H9 (cell line): ENCODE measurements at regions not wholly inside any gene's neighbourhood (a gene's known extent, or its start where the extent isn't known, plus 50 kb on each side); places are given as distances from the start of the nearest gene placed in this dataset.
"Not testable (repeated sequence)": the region's sequence is repeated elsewhere in the genome, so short reads cannot be mapped to it uniquely, and the experiment has no call there.

ENCODE experiments used
- DNase-seq: peaks from one replicate; pipeline ENCODE4 v3.0.0-alpha.2; 2017
- H2AFZ ChIP-seq: one replicate; pipeline ENCODE4 v1.6.1; 2013; ENCODE audit warnings: mild to moderate bottlenecking, low read length, control low read depth, moderate library complexity
- H2AK5ac ChIP-seq: 2 replicates; pipeline ENCODE4 v1.6.1; 2013; ENCODE audit warnings: low read length, control low read depth, mixed read lengths; ENCODE audit not compliant: insufficient read length
- H2BK120ac ChIP-seq: one replicate; pipeline ENCODE4 v1.6.1; 2013; ENCODE audit warnings: low read depth, mild to moderate bottlenecking, low read length, control low read depth, inconsistent platforms; ENCODE audit not compliant: poor library complexity, severe bottlenecking
- H2BK12ac ChIP-seq: 2 replicates; pipeline ENCODE4 v1.6.1; 2013; ENCODE audit warnings: low read length, control low read depth, mixed read lengths, low read depth; ENCODE audit not compliant: insufficient read length
- H2BK15ac ChIP-seq: 2 replicates; pipeline ENCODE4 v1.6.1; 2013; ENCODE audit warnings: low read depth, low read length, control low read depth
- H2BK20ac ChIP-seq: one replicate; pipeline ENCODE4 v1.6.1; 2013; ENCODE audit warnings: low read depth, mild to moderate bottlenecking, low read length, control low read depth, inconsistent platforms; ENCODE audit not compliant: poor library complexity, severe bottlenecking
- H2BK5ac ChIP-seq: 2 replicates; pipeline ENCODE4 v1.6.1; 2013; ENCODE audit warnings: low read length, control low read depth, mixed read lengths; ENCODE audit not compliant: insufficient read length
- H3K14ac ChIP-seq: 2 replicates; pipeline ENCODE4 v1.6.1; 2013; ENCODE audit warnings: low read length, control low read depth; ENCODE audit not compliant: insufficient read depth
- H3K18ac ChIP-seq: 2 replicates; pipeline ENCODE4 v1.6.1; 2013; ENCODE audit warnings: low read depth, mild to moderate bottlenecking, mixed read lengths, low read length, control low read depth; ENCODE audit not compliant: insufficient read length
- H3K23ac ChIP-seq: 2 replicates; pipeline ENCODE4 v1.6.1; 2013; ENCODE audit warnings: low read length, control low read depth, mixed read lengths, low read depth; ENCODE audit not compliant: insufficient read length
- H3K23me2 ChIP-seq: 2 replicates; pipeline ENCODE4 v1.6.1; 2013; ENCODE audit warnings: low read depth, mild to moderate bottlenecking, mixed read lengths, low read length, control low read depth; ENCODE audit not compliant: insufficient read length, poor library complexity, severe bottlenecking
- H3K27ac ChIP-seq: 2 replicates; pipeline ENCODE4 v1.5.1; 2013; ENCODE audit warnings: low read length, control low read depth, mixed read lengths, low read depth; ENCODE audit not compliant: insufficient read length
- H3K27me3 ChIP-seq: 2 replicates; pipeline ENCODE4 v1.6.1; 2013; ENCODE audit warnings: low read length, control low read depth, inconsistent platforms; ENCODE audit not compliant: insufficient read depth
- H3K4ac ChIP-seq: 2 replicates; pipeline ENCODE4 v1.6.1; 2013; ENCODE audit warnings: low read depth, mild to moderate bottlenecking, control low read depth, inconsistent platforms, low read length, moderate library complexity
- H3K4me1 ChIP-seq: 2 replicates; pipeline ENCODE4 v1.6.1; 2013; ENCODE audit warnings: low read length, control low read depth, inconsistent platforms; ENCODE audit not compliant: insufficient read depth
- H3K4me2 ChIP-seq: 2 replicates; pipeline ENCODE4 v1.6.1; 2013; ENCODE audit warnings: low read length, control low read depth, mixed read lengths; ENCODE audit not compliant: insufficient read length, insufficient read depth
- H3K56ac ChIP-seq: 2 replicates; pipeline ENCODE4 v1.6.1; 2013; ENCODE audit warnings: low read depth, mild to moderate bottlenecking, mixed read lengths, low read length, control low read depth; ENCODE audit not compliant: insufficient read length
- H3K79me1 ChIP-seq: 2 replicates; pipeline ENCODE4 v1.6.1; 2013; ENCODE audit warnings: low read depth, mild to moderate bottlenecking, moderate library complexity, low read length, control low read depth, inconsistent platforms; ENCODE audit not compliant: insufficient read depth, poor library complexity, severe bottlenecking
- H3K79me2 ChIP-seq: 2 replicates; pipeline ENCODE4 v1.6.1; 2013; ENCODE audit warnings: low read length, control low read depth, inconsistent platforms; ENCODE audit not compliant: insufficient read depth
- H3K9ac ChIP-seq: 2 replicates; pipeline ENCODE4 v1.6.1; 2013; ENCODE audit warnings: low read length, control low read depth, mixed read lengths; ENCODE audit not compliant: insufficient read length; ENCODE audit errors: extremely low read depth
- H3K9me3 ChIP-seq: one replicate; pipeline ENCODE4 v1.6.1; 2013; ENCODE audit warnings: low read depth, low read length, inconsistent platforms; ENCODE audit not compliant: control insufficient read depth
- H3T11ph ChIP-seq: one replicate; pipeline ENCODE4 v1.6.1; 2013; ENCODE audit warnings: mild to moderate bottlenecking, low read length, control low read depth, inconsistent platforms
- H4K20me1 ChIP-seq: one replicate; pipeline ENCODE4 v1.6.1; 2013; ENCODE audit not compliant: control insufficient read depth, insufficient read length, insufficient read depth
- H4K5ac ChIP-seq: 2 replicates; pipeline ENCODE4 v1.6.1; 2013; ENCODE audit warnings: low read depth, mild to moderate bottlenecking, mixed read lengths, low read length, control low read depth; ENCODE audit not compliant: insufficient read length
- H4K8ac ChIP-seq: replicated peaks from 2 replicates; pipeline ENCODE4 v1.6.1; 2013; ENCODE audit warnings: low read length, control low read depth, mixed read lengths, low read depth; ENCODE audit not compliant: insufficient read length
- H4K91ac ChIP-seq: 2 replicates; pipeline ENCODE4 v1.6.1; 2013; ENCODE audit warnings: low read depth, mild to moderate bottlenecking, moderate library complexity, mixed read lengths, low read length, control low read depth; ENCODE audit not compliant: insufficient read length
- H3K27ac Mint-ChIP-seq, 3 experiments: 2 replicates in 2 of 3; 3 replicates in 1 of 3; pipeline ENCODE4 v1.8.0; 2020 to 2021; ENCODE audit warnings: mixed read lengths in 3 of 3, mild to moderate bottlenecking in 1 of 3, moderate library complexity in 1 of 3
- H3K27me3 Mint-ChIP-seq: 2 replicates; pipeline ENCODE4 v1.8.0; 2021; ENCODE audit warnings: low read depth, mild to moderate bottlenecking, moderate library complexity, mixed read lengths
- H3K36me3 Mint-ChIP-seq, 3 experiments: 2 replicates in 2 of 3; 3 replicates in 1 of 3; pipeline ENCODE4 v1.8.0; 2020 to 2021; ENCODE audit warnings: low read depth in 3 of 3, mixed read lengths in 3 of 3; ENCODE audit not compliant: insufficient read depth in 1 of 3
- H3K4me1 Mint-ChIP-seq, 2 experiments: 2 replicates each; pipeline ENCODE4 v1.8.0; 2020; ENCODE audit warnings: mixed read lengths in 2 of 2
- H3K4me3 Mint-ChIP-seq, 2 experiments: 2 replicates in 1 of 2; 3 replicates in 1 of 2; pipeline ENCODE4 v1.8.0; 2020 to 2021; ENCODE audit warnings: mild to moderate bottlenecking in 2 of 2, mixed read lengths in 2 of 2, moderate library complexity in 1 of 2
- H3K9me3 Mint-ChIP-seq, 2 experiments: 2 replicates in 1 of 2; 3 replicates in 1 of 2; pipeline ENCODE4 v1.8.0; 2020; ENCODE audit warnings: mild to moderate bottlenecking in 2 of 2, mixed read lengths in 2 of 2, moderate library complexity in 1 of 2
- WGBS: extraction: QIAGEN DNeasy Blood & Tissue Kit; methylation state at CpG from one replicate; pipeline ENCODE4 v1.1.7; 2013; ENCODE audit warnings: missing lambda C conversion rate, low lambda C conversion rate, mixed read lengths; ENCODE audit not compliant: insufficient read length; ENCODE audit errors: extremely low coverage; 5-methylcytosine and 5-hydroxymethylcytosine counted together

DNA sequence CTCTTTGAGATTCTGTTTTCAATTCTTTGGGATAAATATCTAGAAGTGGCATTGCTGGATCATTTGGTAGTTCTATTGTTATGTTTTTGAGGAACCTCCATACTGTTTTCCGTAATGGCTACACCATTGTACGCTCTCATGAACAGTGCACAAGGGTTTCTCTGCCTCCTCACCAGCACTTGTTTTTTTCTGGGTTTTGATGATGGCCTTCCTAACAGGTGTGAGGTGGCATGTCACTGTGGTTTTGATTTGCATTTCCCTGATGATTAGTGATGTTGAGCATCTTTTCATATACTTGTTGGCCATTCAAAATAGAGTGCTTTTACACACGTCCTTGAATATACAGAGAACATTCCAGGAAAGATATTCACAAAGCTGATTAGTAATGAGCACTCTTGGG is 86.8 kb upstream of the ADORA2B start:
- not testable (repeated sequence) for H4K20me1 ChIP-seq, H4K5ac ChIP-seq, H3K4me3 Mint-ChIP-seq, H2BK20ac ChIP-seq, H3K27ac ChIP-seq, H2BK5ac ChIP-seq, H2AK5ac ChIP-seq, H3K9me3 ChIP-seq, DNase-seq, H4K91ac ChIP-seq, H3K4me1 ChIP-seq, H3K4me2 ChIP-seq, H3K4ac ChIP-seq, H3K79me1 ChIP-seq, H3K4me1 Mint-ChIP-seq, H3K14ac ChIP-seq, H2AFZ ChIP-seq, H3K56ac ChIP-seq, H3K27me3 ChIP-seq, H2BK12ac ChIP-seq, H3K23ac ChIP-seq, H3K27ac Mint-ChIP-seq, H3K23me2 ChIP-seq, H2BK15ac ChIP-seq, H2BK120ac ChIP-seq, H3K27me3 Mint-ChIP-seq, H3K79me2 ChIP-seq, H4K8ac ChIP-seq, H3T11ph ChIP-seq, H3K9ac ChIP-seq, H3K18ac ChIP-seq
- no CpG with 5 or more reads among the region's 3 CpGs for WGBS
- Mint-ChIP-seq H3K9me3 (peaks cover 18 to 20% of the 10 kb centered on the region in 2 experiments), H3K36me3 (peaks cover 6 to 17% (median 17%) of the 10 kb centered on the region in 3 experiments)

DNA sequence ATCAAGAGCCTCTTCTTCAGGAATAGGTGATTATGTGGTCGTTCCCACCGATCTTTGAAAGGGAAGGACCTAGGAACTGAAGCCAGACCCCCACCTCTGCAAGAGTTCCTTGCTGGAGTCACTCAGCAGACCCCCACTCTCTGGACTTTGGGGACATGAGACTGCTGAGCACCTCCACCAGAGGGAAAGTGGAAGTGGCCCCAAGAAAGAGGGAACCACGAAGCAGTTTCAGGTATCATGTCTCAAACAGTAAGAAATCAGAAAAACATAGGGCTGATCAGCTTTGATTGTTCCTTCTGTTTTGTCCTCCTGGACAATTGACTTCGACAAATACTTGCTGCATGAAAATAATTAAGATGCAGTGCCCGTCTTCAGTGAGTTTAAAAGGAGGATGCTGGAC is 84.2 kb upstream of the ADORA2B start:
- not testable (repeated sequence) for H3K56ac ChIP-seq, H3K4me1 Mint-ChIP-seq, H3K23me2 ChIP-seq, H4K5ac ChIP-seq, H4K20me1 ChIP-seq, H2BK120ac ChIP-seq, H2BK5ac ChIP-seq, H2BK20ac ChIP-seq, H2AK5ac ChIP-seq, H4K91ac ChIP-seq, H3K27me3 Mint-ChIP-seq, H3K9ac ChIP-seq, H3K4me3 Mint-ChIP-seq, H2BK12ac ChIP-seq, H3K4me1 ChIP-seq, H3K27ac Mint-ChIP-seq, H3K4ac ChIP-seq, H3T11ph ChIP-seq, DNase-seq, H3K18ac ChIP-seq, H3K27me3 ChIP-seq, H3K23ac ChIP-seq, H2BK15ac ChIP-seq, H3K4me2 ChIP-seq, H3K79me2 ChIP-seq, H3K9me3 ChIP-seq, H3K14ac ChIP-seq, H3K79me1 ChIP-seq, H2AFZ ChIP-seq, H3K27ac ChIP-seq, H4K8ac ChIP-seq
- Mint-ChIP-seq H3K36me3 (peaks cover 6 to 17% (median 17%) of the 10 kb centered on the region in 3 experiments), H3K9me3 (peaks cover 18 to 20% of the 10 kb centered on the region in 2 experiments)
- WGBS, result no CpG with 5 or more reads among the region's 5 CpGs
